ENCODE measurements at regions not wholly inside any gene's neighbourhood (a gene's known extent, or its start where the extent isn't known, plus 50 kb on each side); places are given as distances from the start of the nearest gene placed in this dataset.

GRCh38 chr2:155151945-155152344 lies 453.4 kb downstream of the KCNJ3 start:
- WGBS, 2 experiments (ENCODE audit: insufficient coverage in 1 of 2, insufficient read length in 1 of 2): 89 to 100% methylated on average over 1 to 2 of the region's 2 CpGs
- Histone ChIP-seq H3K9me3 (ENCODE audit: control insufficient read depth, low read length) (no peaks in the 10 kb centered on the region), H3K27me3 (ENCODE audit: control insufficient read depth, insufficient read depth, low read length, poor library complexity, severe bottlenecking) (no peaks in the 10 kb centered on the region), H3K4me1 (ENCODE audit: control insufficient read depth, insufficient read depth, low read length) (no peaks in the 10 kb centered on the region), H3K27ac (ENCODE audit: low read depth, low read length) (no peak overlapping the region), H3K4me3 (ENCODE audit: low read length) (no peak overlapping the region), H3K9ac (ENCODE audit: extremely low read depth, low read length, poor library complexity, severe bottlenecking) (no peak overlapping the region), H3K36me3 (ENCODE audit: control insufficient read depth, insufficient read depth, low read length) (no peaks in the 10 kb centered on the region)
- no peak overlapping the region for H3K27ac Mint-ChIP-seq
- no peaks in the 10 kb centered on the region for H3K36me3 Mint-ChIP-seq (ENCODE audit: low read depth)
- DNase-seq: no peak
- no peak for TF ChIP-seq CTCF (conservative IDR thresholded peaks at IDR 0.05)
- no peak overlapping the region for H3K4me3 Mint-ChIP-seq
- H3K4me1 Mint-ChIP-seq: peaks cover 4% of the 10 kb centered on the region
- no peaks in the 10 kb centered on the region for H3K9me3 Mint-ChIP-seq
- H3K27me3 Mint-ChIP-seq (ENCODE audit: insufficient read depth): no peaks in the 10 kb centered on the region

GRCh38 chr2:155151472-155151871 lies 453.0 kb downstream of the KCNJ3 start:
- H3K9ac ChIP-seq (ENCODE audit: extremely low read depth, low read length, poor library complexity, severe bottlenecking): no peak overlapping the region
- H3K27ac Mint-ChIP-seq: no peak overlapping the region
- no peaks in the 10 kb centered on the region for H3K9me3 Mint-ChIP-seq
- H3K4me3 Mint-ChIP-seq: no peak overlapping the region
- no peaks in the 10 kb centered on the region for H3K27me3 ChIP-seq (ENCODE audit: control insufficient read depth, insufficient read depth, low read length, poor library complexity, severe bottlenecking)
- DNase-seq: no peak
- TF ChIP-seq CTCF (conservative IDR thresholded peaks at IDR 0.05): no peak
- no peaks in the 10 kb centered on the region for H3K9me3 ChIP-seq (ENCODE audit: control insufficient read depth, low read length)
- no peak overlapping the region for H3K4me3 ChIP-seq (ENCODE audit: low read length)
- H3K27me3 Mint-ChIP-seq (ENCODE audit: insufficient read depth): no peaks in the 10 kb centered on the region
- H3K4me1 Mint-ChIP-seq: peaks cover 4% of the 10 kb centered on the region
- no peaks in the 10 kb centered on the region for H3K4me1 ChIP-seq (ENCODE audit: control insufficient read depth, insufficient read depth, low read length)
- no peaks in the 10 kb centered on the region for H3K36me3 ChIP-seq (ENCODE audit: control insufficient read depth, insufficient read depth, low read length)
- no peak overlapping the region for H3K27ac ChIP-seq (ENCODE audit: low read depth, low read length)
- no peaks in the 10 kb centered on the region for H3K36me3 Mint-ChIP-seq (ENCODE audit: low read depth)

- H3K27ac ChIP-seq (ENCODE audit: low read depth, low read length): no peak overlapping the region
- no peak overlapping the region for H3K9ac ChIP-seq (ENCODE audit: extremely low read depth, low read length, poor library complexity, severe bottlenecking)
- H3K4me1 Mint-ChIP-seq: peaks cover 3% of the 10 kb centered on the region
- DNase-seq: no peak
- no peaks in the 10 kb centered on the region for H3K27me3 Mint-ChIP-seq (ENCODE audit: insufficient read depth)
- no peak for TF ChIP-seq CTCF (conservative IDR thresholded peaks at IDR 0.05)
- H3K4me1 ChIP-seq (ENCODE audit: control insufficient read depth, insufficient read depth, low read length): no peaks in the 10 kb centered on the region
- no peaks in the 10 kb centered on the region for H3K36me3 ChIP-seq (ENCODE audit: control insufficient read depth, insufficient read depth, low read length)
- no peaks in the 10 kb centered on the region for H3K36me3 Mint-ChIP-seq (ENCODE audit: low read depth)
- no peak overlapping the region for H3K27ac Mint-ChIP-seq
- H3K9me3 Mint-ChIP-seq: no peaks in the 10 kb centered on the region
- no peak overlapping the region for H3K4me3 Mint-ChIP-seq
- no peaks in the 10 kb centered on the region for H3K9me3 ChIP-seq (ENCODE audit: control insufficient read depth, low read length)
- H3K4me3 ChIP-seq (ENCODE audit: low read length): no peak overlapping the region
- H3K27me3 ChIP-seq (ENCODE audit: control insufficient read depth, insufficient read depth, low read length, poor library complexity, severe bottlenecking): no peaks in the 10 kb centered on the region
- 67 to 82% methylated on average over 3 of the region's 3 CpGs for WGBS, 2 experiments (ENCODE audit: insufficient coverage in 1 of 2, insufficient read length in 1 of 2)
Observed at GRCh38 chr2:155145758-155146229, 447.3 kb downstream of the KCNJ3 start.

Measured in endodermal cell (in vitro differentiated cells).